Suprapubic skin (tissue), 4 donors: ENCODE measurements at regions not wholly inside any gene's neighbourhood (a gene's known extent, or its start where the extent isn't known, plus 50 kb on each side); places are given as distances from the start of the nearest gene placed in this dataset.

ENCODE experiments used
- DNase-seq, 2 donors: peaks; one replicate each; pipeline ENCODE4 v3.0.0-alpha.2; 2019; ENCODE audit warnings: low spot score in 2 of 2
- H3K27ac ChIP-seq: fragments of 200-600 bp; sonication (generic); one replicate; pipeline ENCODE4 v1.5.1; 2019
- H3K27me3 ChIP-seq: fragments of 200-600 bp; sonication (generic); one replicate; pipeline ENCODE4 v1.5.1; 2019
- H3K36me3 ChIP-seq: fragments of 200-600 bp; sonication (generic); one replicate; pipeline ENCODE4 v1.5.1; 2019
- H3K4me1 ChIP-seq: fragments of 200-600 bp; sonication (generic); one replicate; pipeline ENCODE4 v1.5.1; 2019
- H3K4me3 ChIP-seq: fragments of 200-600 bp; sonication (generic); one replicate; pipeline ENCODE4 v1.5.1; 2019; ENCODE audit warnings: mild to moderate bottlenecking
- H3K9me3 ChIP-seq: fragments of 200-600 bp; sonication (generic); one replicate; pipeline ENCODE4 v1.5.1; 2019
- CTCF ChIP-seq, 2 donors: fragments of 200-600 bp in 1 of 2; fragments of 450-650 bp in 1 of 2; sonication (generic) in 1 of 2; IDR thresholded peaks; one replicate each; pipeline ENCODE4 v1.5.1; 2016 to 2019; ENCODE audit warnings: antibody characterized with exemption in 2 of 2, mild to moderate bottlenecking in 1 of 2, moderate library complexity in 1 of 2
- EP300 ChIP-seq: sonication (generic); formaldehyde crosslinking; IDR thresholded peaks from one replicate; pipeline ENCODE4 v1.6.1; 2017; ENCODE audit warnings: antibody characterized with exemption
- POLR2A ChIP-seq, 2 donors: fragments of 450-650 bp; IDR thresholded peaks; one replicate each; pipeline ENCODE4 v1.6.1; 2017; ENCODE audit warnings: antibody characterized with exemption in 2 of 2, mild to moderate bottlenecking in 2 of 2, moderate library complexity in 2 of 2
- POLR2AphosphoS5 ChIP-seq, 3 donors: sonication (generic); formaldehyde crosslinking; IDR thresholded peaks; one replicate each; pipeline ENCODE4 v1.6.1; 2017; ENCODE audit warnings: antibody characterized with exemption in 3 of 3
- WGBS: methylation state at CpG from one replicate; pipeline ENCODE4 v1.1.5; 2018; 5-methylcytosine and 5-hydroxymethylcytosine counted together

GRCh38 chr6:74927299-74927698 is 278.6 kb downstream of the COL12A1 start:
- no peak overlapping the region for H3K27ac ChIP-seq
- H3K4me1 ChIP-seq = peaks cover 5% of the 10 kb centered on the region
- WGBS = 89% methylated on average over 3 of the region's 3 CpGs
- H3K36me3 ChIP-seq = no peaks in the 10 kb centered on the region
- no peaks in the 10 kb centered on the region for H3K9me3 ChIP-seq
- DNase-seq = no peak
- H3K4me3 ChIP-seq = no peak overlapping the region
- no peaks in the 10 kb centered on the region for H3K27me3 ChIP-seq
- no peak for TF ChIP-seq CTCF (IDR thresholded peaks at IDR 0.05)
- no peak for TF ChIP-seq POLR2AphosphoS5 (IDR thresholded peaks at IDR 0.05)
- TF ChIP-seq EP300 = no peak
- no peak for TF ChIP-seq POLR2A (IDR thresholded peaks at IDR 0.05)

- no peak overlapping the region for H3K4me3 ChIP-seq
- no peaks in the 10 kb centered on the region for H3K36me3 ChIP-seq
- H3K9me3 ChIP-seq = no peaks in the 10 kb centered on the region
- 79% methylated on average over 5 of the region's 5 CpGs for WGBS
- TF ChIP-seq CTCF (IDR thresholded peaks at IDR 0.05) (no peak), POLR2AphosphoS5 (IDR thresholded peaks at IDR 0.05) (no peak)
- no peak for DNase-seq
- H3K4me1 ChIP-seq = no peaks in the 10 kb centered on the region
- H3K27me3 ChIP-seq = no peaks in the 10 kb centered on the region
- H3K27ac ChIP-seq = no peak overlapping the region
These were observed 280.2 kb downstream of the COL12A1 start for GRCh38 chr6:74925683-74926082.

GRCh38 chr6:74914888-74915287 is 291.0 kb downstream of the COL12A1 start:
- Histone ChIP-seq H3K36me3 (no peaks in the 10 kb centered on the region), H3K9me3 (no peaks in the 10 kb centered on the region), H3K27me3 (no peaks in the 10 kb centered on the region), H3K4me3 (no peak overlapping the region), H3K27ac (no peak overlapping the region), H3K4me1 (no peaks in the 10 kb centered on the region)
- no peak for TF ChIP-seq POLR2A (IDR thresholded peaks at IDR 0.05)
- TF ChIP-seq EP300 = no peak
- TF ChIP-seq CTCF (IDR thresholded peaks at IDR 0.05) = no peak
- TF ChIP-seq POLR2AphosphoS5 (IDR thresholded peaks at IDR 0.05) = no peak
- WGBS = 77% methylated on average over 3 of the region's 3 CpGs
- DNase-seq = no peak

- DNase-seq = no peak
- Histone ChIP-seq H3K9me3 (no peaks in the 10 kb centered on the region), H3K36me3 (no peaks in the 10 kb centered on the region), H3K4me3 (no peak overlapping the region), H3K27me3 (no peaks in the 10 kb centered on the region), H3K4me1 (no peaks in the 10 kb centered on the region), H3K27ac (no peak overlapping the region)
- TF ChIP-seq POLR2A (IDR thresholded peaks at IDR 0.05) (no peak), CTCF (IDR thresholded peaks at IDR 0.05) (no peak), POLR2AphosphoS5 (IDR thresholded peaks at IDR 0.05) (no peak), EP300 (no peak)
- 63% methylated on average over 3 of the region's 3 CpGs for WGBS
These were observed 293.6 kb downstream of the COL12A1 start for GRCh38 chr6:74912234-74912633.

GRCh38 chr6:74902846-74903245 is 303.0 kb downstream of the COL12A1 start:
- H3K36me3 ChIP-seq = no peaks in the 10 kb centered on the region
- H3K4me1 ChIP-seq = no peaks in the 10 kb centered on the region
- WGBS = 90% methylated on average over 2 of the region's 2 CpGs
- no peaks in the 10 kb centered on the region for H3K27me3 ChIP-seq
- no peak overlapping the region for H3K4me3 ChIP-seq
- H3K9me3 ChIP-seq = no peaks in the 10 kb centered on the region
- DNase-seq = no peak
- TF ChIP-seq POLR2A (IDR thresholded peaks at IDR 0.05) (no peak), EP300 (no peak), CTCF (IDR thresholded peaks at IDR 0.05) (no peak), POLR2AphosphoS5 (IDR thresholded peaks at IDR 0.05) (no peak)
- H3K27ac ChIP-seq = no peak overlapping the region
